CD4-positive, alpha-beta T cell treated with Interleukin-6 at 100 ng/mL for 8 hours (primary cell): ENCODE measurements at regions not wholly inside any gene's neighbourhood (a gene's known extent, or its start where the extent isn't known, plus 50 kb on each side); places are given as distances from the start of the nearest gene placed in this dataset.

Experiments
- DNase-seq: peaks from one replicate; pipeline ENCODE4 v3.0.0-alpha.2; 2020; ENCODE audit warnings: mixed read lengths, low spot score

- no peak for DNase-seq
These were observed 147.4 kb upstream of the MAOA start for GRCh38 chrX:43508694-43509093.

- no peak for DNase-seq
These were observed 145.9 kb upstream of the MAOA start for GRCh38 chrX:43510209-43510608.

GRCh38 chrX:43513085-43513484, 143.0 kb upstream of the MAOA start:
- no peak for DNase-seq

- DNase-seq: no peak
These were observed 141.3 kb upstream of the MAOA start for GRCh38 chrX:43514820-43515219.

- no peak for DNase-seq
These were observed 133.5 kb upstream of the MAOA start for GRCh38 chrX:43522582-43522981.

- DNase-seq: no peak
These were observed 130.0 kb upstream of the MAOA start for GRCh38 chrX:43525901-43526610.

- DNase-seq: no peak
These were observed 129.2 kb upstream of the MAOA start for GRCh38 chrX:43526878-43527277.

- DNase-seq: no peak
These were observed 128.3 kb upstream of the MAOA start for GRCh38 chrX:43527801-43528200.

GRCh38 chrX:43530837-43531236, 125.3 kb upstream of the MAOA start:
- DNase-seq: no peak

GRCh38 chrX:43540318-43540717, 115.8 kb upstream of the MAOA start:
- DNase-seq: no peak

GRCh38 chrX:43551590-43551989, 104.5 kb upstream of the MAOA start:
- no peak for DNase-seq

GRCh38 chrX:43552156-43552555, 103.9 kb upstream of the MAOA start:
- DNase-seq: no peak

- DNase-seq: no peak
These were observed 103.4 kb upstream of the MAOA start for GRCh38 chrX:43552703-43553102.

GRCh38 chrX:43553257-43553656, 102.8 kb upstream of the MAOA start:
- no peak for DNase-seq

GRCh38 chrX:43556207-43556606, 99.9 kb upstream of the MAOA start:
- no peak for DNase-seq

GRCh38 chrX:43557792-43558191, 98.3 kb upstream of the MAOA start:
- DNase-seq: peak; percentile 60

GRCh38 chrX:43559644-43560043, 96.5 kb upstream of the MAOA start:
- peak; percentile 19 for DNase-seq

GRCh38 chrX:43560247-43560946, 95.7 kb upstream of the MAOA start:
- DNase-seq: no peak

- no peak for DNase-seq
These were observed 93.7 kb upstream of the MAOA start for GRCh38 chrX:43562372-43562771.

GRCh38 chrX:43564953-43565352, 91.1 kb upstream of the MAOA start:
- DNase-seq: no peak

GRCh38 chrX:43566170-43566569, 89.9 kb upstream of the MAOA start:
- DNase-seq: no peak

- DNase-seq: no peak
These were observed 82.6 kb upstream of the MAOA start for GRCh38 chrX:43573441-43574015.

GRCh38 chrX:43580621-43581020, 75.5 kb upstream of the MAOA start:
- DNase-seq: no peak
